RKO (cell line): ENCODE measurements at regions not wholly inside any gene's neighbourhood (a gene's known extent, or its start where the extent isn't known, plus 50 kb on each side); places are given as distances from the start of the nearest gene placed in this dataset.

Source experiments
- DNase-seq: peaks from one replicate; pipeline ENCODE4 v3.0.0-alpha.2; 2016; ENCODE audit warnings: low spot score

DNA sequence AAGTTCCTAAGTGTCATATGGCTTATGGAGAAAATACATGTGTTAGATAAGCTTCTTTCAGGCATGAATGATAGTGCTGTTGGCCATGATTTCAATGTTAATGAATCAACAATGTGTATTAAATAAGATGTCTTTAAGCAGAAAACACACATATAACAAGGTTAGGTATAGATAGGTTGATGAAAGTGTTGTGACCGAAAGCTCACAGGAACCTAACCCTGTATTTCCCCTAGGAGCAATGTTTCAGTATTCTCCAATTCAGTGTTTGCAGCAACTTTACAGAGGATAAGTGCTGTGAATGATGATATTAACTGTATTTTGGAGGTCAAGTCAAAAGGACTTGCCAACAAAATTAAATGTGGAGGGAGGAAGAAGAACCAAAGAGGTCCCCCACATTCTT lies 82.8 kb upstream of the PRDM11 start:
- no peak for DNase-seq

GRCh38 chr11:45067966-45068365 lies 78.5 kb upstream of the PRDM11 start:
- no peak for DNase-seq

DNA sequence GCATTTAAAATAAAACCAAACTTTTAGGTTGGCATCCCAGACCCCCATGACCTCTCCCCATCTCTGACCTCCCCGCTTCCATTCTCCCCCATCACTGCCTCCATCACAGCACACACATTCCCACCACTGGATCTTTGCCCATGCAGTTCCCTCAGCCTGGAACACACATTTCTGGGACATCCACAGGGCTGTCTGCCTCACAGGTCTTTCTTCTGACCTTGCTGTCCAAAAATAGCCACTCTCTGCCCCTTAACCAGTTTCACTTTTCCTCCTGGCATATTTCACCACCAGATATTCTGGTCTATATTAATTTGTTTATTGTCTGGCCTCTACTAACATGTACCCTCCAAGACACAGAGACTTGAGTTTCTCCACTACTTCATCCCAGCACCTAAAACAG lies 75.2 kb upstream of the PRDM11 start:
- no peak for DNase-seq

- DNase-seq = no peak
These were observed 72.7 kb upstream of the PRDM11 start for GRCh38 chr11:45073685-45074141.

DNA sequence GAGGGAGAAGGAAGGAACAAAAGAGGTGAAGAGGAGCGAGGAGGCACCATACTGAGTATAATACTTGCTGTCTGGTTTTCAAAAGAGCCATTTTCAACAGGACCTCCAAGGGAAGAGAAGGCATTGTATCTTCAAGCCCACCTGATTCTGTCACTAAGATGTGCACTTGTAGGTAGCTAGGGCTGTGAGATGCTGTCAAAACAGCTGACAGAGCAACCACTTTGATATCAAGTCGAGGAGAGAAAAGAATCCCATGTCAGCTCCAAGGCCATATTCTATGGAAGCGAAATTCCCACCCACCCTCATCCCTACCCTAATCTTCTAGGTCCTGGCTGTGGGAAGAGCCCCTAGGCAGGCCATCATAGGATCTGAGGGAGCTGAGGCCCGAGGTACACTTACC lies 70.9 kb upstream of the PRDM11 start:
- no peak for DNase-seq

DNA sequence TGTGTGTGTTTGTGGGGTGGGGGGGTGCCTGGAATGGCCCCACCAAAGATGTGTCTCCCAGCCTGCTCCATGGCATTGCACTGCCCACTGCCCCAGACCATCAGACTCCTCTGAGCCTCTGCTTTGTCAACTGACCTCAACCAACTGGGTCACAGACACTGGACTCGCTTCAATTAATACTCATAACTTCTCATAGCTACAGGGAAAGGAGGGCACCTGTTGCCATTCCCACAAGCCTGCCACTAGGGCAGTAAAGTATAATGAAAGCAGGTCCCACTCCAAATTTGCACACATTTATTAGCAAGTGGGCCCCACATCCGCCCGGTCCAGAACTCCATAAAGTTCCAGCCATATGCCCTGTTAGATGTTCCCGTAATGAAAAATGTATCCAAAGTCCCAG lies 70.5 kb upstream of the PRDM11 start:
- DNase-seq = no peak

DNA sequence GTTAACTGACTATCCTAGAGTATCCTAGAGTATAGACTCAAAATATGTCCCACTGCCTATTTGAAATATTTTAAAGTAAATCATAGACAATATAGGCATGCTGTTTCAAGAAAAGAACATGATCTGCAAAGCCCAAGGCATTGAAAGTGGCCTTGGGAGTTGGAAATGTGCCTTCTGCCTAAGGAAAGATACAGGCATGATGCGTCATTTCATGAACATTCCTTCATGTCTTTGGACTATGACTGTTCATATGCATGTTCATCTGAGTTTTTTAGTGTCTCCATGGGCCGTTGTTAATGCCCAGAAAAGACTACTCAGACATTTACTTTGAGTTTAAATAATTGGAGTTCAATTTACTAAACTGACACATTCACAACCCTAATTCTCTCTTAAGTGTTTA lies 69.7 kb upstream of the PRDM11 start:
- DNase-seq = no peak

DNA sequence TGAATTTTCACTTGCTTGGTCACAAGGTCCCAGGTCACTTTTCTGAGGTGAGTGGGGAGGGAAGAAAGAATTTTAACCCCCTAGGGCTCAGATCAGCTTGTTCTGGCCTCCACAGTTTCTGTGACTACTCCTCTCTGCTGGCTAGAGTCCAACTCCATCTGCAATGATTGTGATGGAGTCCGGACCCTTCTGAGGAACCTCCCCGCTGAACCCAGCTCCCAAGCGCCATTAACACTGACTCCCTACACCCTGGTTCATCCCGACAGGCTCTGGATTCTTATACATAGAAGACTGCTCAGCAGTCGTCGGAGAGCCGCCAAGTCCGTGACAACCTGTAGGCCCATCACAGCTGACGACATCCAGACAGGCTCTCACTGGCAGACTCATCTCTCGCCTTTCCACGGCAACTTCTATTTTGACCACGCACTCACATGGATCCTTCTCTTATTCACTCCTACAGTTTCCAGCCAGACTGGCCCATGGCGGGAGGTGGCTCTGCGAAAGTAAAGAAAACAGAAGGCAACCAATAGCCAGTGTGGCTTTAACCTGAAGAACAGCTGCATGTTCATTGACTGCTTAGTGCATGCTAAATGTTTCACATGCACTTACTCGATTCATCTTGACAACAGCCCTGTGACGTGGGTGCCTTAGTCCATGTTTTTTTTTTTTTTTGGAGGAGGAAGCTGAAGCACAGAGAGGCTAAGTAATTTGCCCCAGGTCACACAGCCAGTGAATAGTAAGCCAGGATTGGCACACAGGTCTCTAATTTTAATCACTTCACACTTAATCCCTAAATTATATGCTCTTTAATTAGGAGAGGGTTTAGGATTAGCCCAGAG lies 68.0 kb upstream of the PRDM11 start:
- DNase-seq = no peak

GRCh38 chr11:45079075-45079444 lies 67.4 kb upstream of the PRDM11 start:
- DNase-seq = no peak

DNA sequence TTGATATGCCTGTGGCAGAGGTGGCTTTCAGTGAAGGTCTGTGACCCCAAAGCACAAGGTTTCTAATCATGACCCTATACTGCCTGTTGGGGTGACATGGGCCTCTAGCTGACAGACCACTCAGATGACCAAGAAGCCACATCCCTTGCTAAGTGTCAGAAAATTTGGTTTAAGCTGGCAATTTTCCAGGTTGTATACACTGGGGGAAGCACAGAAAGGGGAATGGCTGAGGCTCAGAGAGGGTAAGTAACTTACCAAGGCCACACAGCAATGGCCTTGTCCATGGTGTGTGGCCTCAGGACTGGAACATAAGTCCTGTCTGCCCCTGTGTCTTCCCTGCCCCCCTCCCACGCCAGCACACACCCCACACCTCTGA lies 66.9 kb upstream of the PRDM11 start:
- no peak for DNase-seq

- DNase-seq = no peak
These were observed 66.3 kb upstream of the PRDM11 start for GRCh38 chr11:45079943-45080719.

DNA sequence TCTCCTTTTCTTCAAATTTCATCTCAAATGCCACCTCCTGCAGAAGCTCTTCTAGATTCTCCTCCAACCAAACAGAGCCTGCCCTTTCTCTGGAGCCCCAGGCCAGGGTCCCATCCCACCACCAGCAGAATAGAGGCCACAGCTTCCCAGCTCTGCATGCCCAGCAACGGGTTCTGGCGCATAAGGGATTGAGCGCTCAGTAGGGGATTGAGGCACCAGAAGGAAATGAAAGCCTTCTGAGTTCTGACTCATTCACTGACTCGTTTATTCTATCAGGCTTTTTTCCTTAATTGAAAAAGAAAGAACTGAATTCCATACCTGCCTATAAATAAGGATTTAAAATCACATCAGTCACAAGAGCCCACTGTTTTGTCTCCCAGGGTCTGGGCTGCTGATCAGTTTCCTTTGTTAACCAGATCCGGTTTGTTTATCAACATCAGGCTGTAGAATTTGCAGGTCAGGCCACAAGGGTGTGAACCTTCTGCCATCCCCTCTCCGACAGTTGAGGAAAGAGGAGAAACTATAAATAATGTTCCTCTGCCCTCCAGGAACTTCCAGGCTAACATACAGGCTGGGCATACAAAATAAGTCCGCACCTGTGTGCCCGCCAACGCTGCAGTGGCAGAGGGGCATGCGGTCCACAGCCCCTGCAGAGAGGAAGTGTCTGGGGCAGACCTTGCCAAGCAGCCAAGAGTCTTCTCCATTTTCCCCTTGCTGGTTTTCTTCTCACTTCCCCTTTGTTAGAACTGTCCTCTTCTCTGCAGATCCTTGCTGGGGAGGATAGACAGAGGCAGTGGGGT lies 63.5 kb upstream of the PRDM11 start:
- DNase-seq = no peak

- DNase-seq = no peak
These were observed 62.8 kb upstream of the PRDM11 start for GRCh38 chr11:45083544-45084087.

DNA sequence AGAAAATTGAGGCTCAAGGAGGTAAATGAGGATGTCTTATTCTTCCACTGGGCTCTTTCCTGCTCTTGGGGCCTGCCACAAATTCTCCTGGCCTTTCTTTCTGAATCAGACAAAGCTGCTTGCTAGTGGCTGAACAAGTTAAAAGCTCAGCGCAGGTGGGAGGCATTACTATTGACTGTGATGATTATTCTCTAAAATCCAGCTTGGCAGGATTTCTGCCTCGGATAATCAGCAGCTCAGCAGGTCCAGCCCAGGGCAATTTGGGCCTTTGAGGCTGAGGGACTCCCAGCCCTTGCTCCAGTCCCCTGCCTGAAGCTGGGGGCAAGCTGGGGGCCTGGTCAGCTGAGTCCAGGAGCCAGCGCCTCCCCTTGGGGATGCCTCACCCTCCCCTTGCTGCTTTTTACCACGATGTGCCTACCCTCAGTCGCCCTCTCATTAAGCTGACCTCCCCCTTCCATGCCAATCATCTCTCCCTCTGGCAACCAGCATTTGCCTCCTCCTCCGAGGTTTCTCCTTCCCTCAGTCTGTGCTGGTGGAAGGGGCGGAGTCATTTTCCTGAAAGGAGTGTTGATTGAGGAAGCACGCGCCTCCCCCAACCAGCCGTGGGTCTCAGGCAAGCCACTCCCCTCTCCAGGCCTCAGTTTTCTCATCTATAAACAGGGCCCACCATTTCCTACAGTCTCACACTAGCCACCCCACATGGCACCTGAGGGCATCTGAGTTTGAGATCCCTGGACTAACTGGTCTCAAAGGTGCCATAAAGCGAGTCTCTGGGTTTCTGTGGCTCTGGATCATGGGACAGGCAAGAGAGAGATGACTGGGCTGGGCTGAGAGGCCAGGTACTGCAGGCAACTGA lies 60.6 kb upstream of the PRDM11 start:
- DNase-seq = no peak

DNA sequence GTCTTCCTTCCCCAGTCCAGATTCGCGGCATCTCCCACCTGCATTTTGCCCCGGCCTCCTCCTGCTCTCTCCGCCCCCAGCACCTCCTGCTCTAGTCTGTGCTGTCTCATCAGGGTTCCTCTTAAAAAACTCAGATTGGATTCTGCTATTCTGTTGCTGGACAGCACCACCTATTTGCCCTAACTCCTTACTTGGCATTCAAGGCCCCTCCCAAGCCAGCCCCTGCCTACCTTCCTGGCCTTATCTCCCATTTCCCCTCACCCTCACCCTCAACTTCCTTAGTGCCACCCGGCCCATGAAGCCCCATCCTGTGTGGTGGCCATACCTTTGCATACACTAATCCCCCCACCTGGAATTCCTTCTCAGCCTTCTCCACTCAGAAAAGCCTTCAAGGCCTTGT lies 59.9 kb upstream of the PRDM11 start:
- DNase-seq = no peak

GRCh38 chr11:45087086-45087899 lies 59.1 kb upstream of the PRDM11 start:
- DNase-seq = no peak

- DNase-seq = no peak
These were observed 58.6 kb upstream of the PRDM11 start for GRCh38 chr11:45087900-45088160.

GRCh38 chr11:45089251-45089650 lies 57.2 kb upstream of the PRDM11 start:
- peak; percentile 33 for DNase-seq

- no peak for DNase-seq
These were observed 56.6 kb upstream of the PRDM11 start for GRCh38 chr11:45089676-45090499.

DNA sequence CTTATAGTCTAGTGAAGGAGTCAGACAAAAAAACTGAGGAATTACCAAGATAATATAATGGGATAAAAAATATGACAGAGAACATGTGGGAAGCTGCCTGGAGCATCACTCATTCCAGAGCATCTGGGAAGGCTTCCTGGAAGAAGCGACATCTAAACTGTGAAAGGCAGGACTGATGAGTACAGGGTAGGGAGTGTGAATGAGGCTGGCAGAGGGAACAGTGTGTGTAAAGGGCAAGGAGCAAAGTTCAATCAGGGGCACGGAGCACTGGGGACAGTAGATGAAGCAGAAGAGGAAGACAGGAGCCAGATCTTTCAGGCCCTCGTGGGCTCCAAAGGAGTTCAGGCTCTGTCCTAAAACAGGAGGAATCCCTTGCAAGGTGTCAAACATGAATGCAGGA lies 55.8 kb upstream of the PRDM11 start:
- DNase-seq = no peak
